ENCODE measurements at regions not wholly inside any gene's neighbourhood (a gene's known extent, or its start where the extent isn't known, plus 50 kb on each side); places are given as distances from the start of the nearest gene placed in this dataset.
"Not testable (repeated sequence)": the region's sequence is repeated elsewhere in the genome, so short reads cannot be mapped to it uniquely, and the experiment has no call there.

DNA sequence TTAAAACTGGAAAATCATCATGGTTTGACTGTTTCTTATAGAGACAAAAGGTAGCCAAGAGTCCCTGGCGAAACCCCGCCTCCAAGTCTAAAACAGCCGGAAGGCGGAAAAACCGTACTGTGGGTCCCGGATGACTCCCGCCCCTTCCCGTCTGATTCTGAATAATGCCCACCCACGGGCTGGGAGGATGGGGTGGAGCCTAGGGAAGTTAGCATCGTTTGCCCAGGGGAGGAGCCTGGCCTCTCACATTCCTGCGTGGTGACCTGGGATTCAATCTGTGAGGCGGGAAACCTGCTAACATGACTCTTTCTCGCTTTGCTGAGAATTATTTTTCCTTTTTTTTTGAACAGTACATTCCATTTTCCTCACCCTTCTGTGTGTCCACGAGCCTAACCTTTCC lies 124.9 kb downstream of the KCNK1 start:
- TF ChIP-seq, protein P1, sequence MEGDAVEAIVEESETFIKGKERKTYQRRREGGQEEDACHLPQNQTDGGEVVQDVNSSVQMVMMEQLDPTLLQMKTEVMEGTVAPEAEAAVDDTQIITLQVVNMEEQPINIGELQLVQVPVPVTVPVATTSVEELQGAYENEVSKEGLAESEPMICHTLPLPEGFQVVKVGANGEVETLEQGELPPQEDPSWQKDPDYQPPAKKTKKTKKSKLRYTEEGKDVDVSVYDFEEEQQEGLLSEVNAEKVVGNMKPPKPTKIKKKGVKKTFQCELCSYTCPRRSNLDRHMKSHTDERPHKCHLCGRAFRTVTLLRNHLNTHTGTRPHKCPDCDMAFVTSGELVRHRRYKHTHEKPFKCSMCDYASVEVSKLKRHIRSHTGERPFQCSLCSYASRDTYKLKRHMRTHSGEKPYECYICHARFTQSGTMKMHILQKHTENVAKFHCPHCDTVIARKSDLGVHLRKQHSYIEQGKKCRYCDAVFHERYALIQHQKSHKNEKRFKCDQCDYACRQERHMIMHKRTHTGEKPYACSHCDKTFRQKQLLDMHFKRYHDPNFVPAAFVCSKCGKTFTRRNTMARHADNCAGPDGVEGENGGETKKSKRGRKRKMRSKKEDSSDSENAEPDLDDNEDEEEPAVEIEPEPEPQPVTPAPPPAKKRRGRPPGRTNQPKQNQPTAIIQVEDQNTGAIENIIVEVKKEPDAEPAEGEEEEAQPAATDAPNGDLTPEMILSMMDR (IDR thresholded peaks at IDR 0.05): no peak
- TF ChIP-seq EZH2phosphoT487 (IDR thresholded peaks at IDR 0.05) (no peak), EZH2 (IDR thresholded peaks at IDR 0.05) (no peak)
- H3K4me1 Mint-ChIP-seq: no peaks in the 10 kb centered on the region
- no peaks in the 10 kb centered on the region for H3K27me3 ChIP-seq

DNA sequence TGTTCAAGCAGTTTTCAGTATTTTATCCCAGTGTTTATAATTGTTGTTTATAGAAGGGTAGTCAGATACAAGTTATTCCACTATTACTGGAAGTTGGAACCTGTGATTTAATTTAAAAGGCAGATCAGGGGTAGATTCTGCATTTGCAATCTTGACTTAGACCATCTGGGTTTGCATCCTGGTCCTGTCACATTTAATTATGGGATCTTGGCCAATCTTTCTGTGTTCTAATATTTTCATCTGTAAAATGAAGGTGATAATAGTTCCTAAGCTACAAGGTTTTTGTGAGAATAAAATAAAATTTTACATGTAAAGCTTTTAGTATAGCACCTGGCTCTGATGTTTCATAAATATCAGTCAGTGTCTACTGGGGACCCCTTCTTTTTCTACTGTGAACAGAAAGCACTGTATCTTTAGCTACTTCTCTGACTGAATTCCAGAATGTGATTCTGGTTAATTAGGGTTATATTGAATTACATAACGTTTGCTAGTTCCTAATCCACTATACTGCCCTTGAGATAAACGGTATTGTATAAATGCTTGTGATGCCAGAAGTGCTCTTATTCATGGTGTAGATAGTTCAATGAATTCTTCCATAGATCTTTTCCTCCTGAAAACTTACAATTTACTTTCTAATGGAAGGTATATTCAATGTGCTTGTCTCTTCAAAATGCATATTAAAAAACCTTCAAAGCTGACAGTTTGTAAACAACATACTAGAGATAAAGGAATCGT lies 131.0 kb downstream of the KCNK1 start:
- Mint-ChIP-seq H3K4me3 (no peak overlapping the region), H3K4me1 (no peaks in the 10 kb centered on the region), H3K36me3 (no peaks in the 10 kb centered on the region), H3K27me3 (ENCODE audit: insufficient read depth, low read depth) (no peaks in the 10 kb centered on the region), H3K27ac (no peak overlapping the region), H3K9me3 (no peaks in the 10 kb centered on the region)
- no peaks in the 10 kb centered on the region for H3K4me1 ChIP-seq
- H3K4me2 ChIP-seq: no peak overlapping the region
- no peak overlapping the region for H3K27ac ChIP-seq
- no peaks in the 10 kb centered on the region for H4K20me1 ChIP-seq (ENCODE audit: low read depth)
- no peak overlapping the region for H3K9ac ChIP-seq
- no peak for DNase-seq (ENCODE audit: low spot score)
- H3K79me2 ChIP-seq (ENCODE audit: low read depth): no peaks in the 10 kb centered on the region
- H3K36me3 ChIP-seq: no peaks in the 10 kb centered on the region
- H3K4me3 ChIP-seq: no peak overlapping the region
- no peaks in the 10 kb centered on the region for H3K27me3 ChIP-seq
- no peaks in the 10 kb centered on the region for H3K9me3 ChIP-seq (ENCODE audit: low read depth)
- H3F3A ChIP-seq (ENCODE audit: low read depth): no peaks in the 10 kb centered on the region
- no peak overlapping the region for H2AFZ ChIP-seq (replicated peaks)
- no peak for TF ChIP-seq EZH2phosphoT487 (IDR thresholded peaks at IDR 0.05)

More for the DNA sequence above, 124.9 kb downstream of the KCNK1 start:
- peaks cover 4% of the 10 kb centered on the region for H3K27me3 Mint-ChIP-seq (ENCODE audit: insufficient read depth, low read depth)
- H4K20me1 ChIP-seq (ENCODE audit: low read depth): no peaks in the 10 kb centered on the region
- H3K36me3 ChIP-seq: no peaks in the 10 kb centered on the region
- no peaks in the 10 kb centered on the region for H3K79me2 ChIP-seq (ENCODE audit: low read depth)
- no peak overlapping the region for H3K27ac Mint-ChIP-seq
- no peak overlapping the region for H3K4me3 Mint-ChIP-seq
- DNase-seq (ENCODE audit: low spot score): no peak
- H2AFZ ChIP-seq (replicated peaks): no peak overlapping the region
- no peak overlapping the region for H3K4me3 ChIP-seq
- H3K36me3 Mint-ChIP-seq: no peaks in the 10 kb centered on the region
- H3K4me2 ChIP-seq: no peak overlapping the region
- peaks cover 4% of the 10 kb centered on the region for H3K9me3 Mint-ChIP-seq
- H3K9ac ChIP-seq: no peak overlapping the region
- no peaks in the 10 kb centered on the region for H3K9me3 ChIP-seq (ENCODE audit: low read depth)
- H3K4me1 ChIP-seq: no peaks in the 10 kb centered on the region
- no peak overlapping the region for H3K27ac ChIP-seq
- H3F3A ChIP-seq (ENCODE audit: low read depth): no peaks in the 10 kb centered on the region

DNA sequence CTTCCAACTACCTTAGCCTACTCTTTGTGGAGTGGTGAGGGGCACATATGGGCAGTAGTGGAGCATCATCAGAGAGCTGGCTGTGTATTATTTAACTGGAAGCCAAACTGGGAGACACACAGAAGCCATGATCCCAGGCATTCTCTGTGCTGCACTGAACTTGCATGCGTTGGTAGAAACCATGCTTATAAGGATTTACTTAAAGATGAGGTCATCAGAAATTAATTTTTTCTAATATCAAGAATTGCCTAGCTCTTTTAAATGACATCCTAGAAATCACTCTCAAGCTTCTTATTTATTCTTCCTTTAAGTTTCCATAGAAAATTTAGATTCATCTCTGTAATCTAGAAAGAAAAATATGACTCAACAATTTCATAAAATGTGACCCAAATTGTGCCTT lies 136.2 kb downstream of the KCNK1 start:
- no peaks in the 10 kb centered on the region for H3K27me3 ChIP-seq
- Mint-ChIP-seq H3K9me3 (no peaks in the 10 kb centered on the region), H3K27me3 (ENCODE audit: insufficient read depth, low read depth) (no peaks in the 10 kb centered on the region), H3K27ac (no peak overlapping the region), H3K36me3 (no peaks in the 10 kb centered on the region), H3K4me3 (no peak overlapping the region), H3K4me1 (peaks cover 3% of the 10 kb centered on the region)
- no peak overlapping the region for H3K27ac ChIP-seq
- no peaks in the 10 kb centered on the region for H3K79me2 ChIP-seq (ENCODE audit: low read depth)
- H4K20me1 ChIP-seq (ENCODE audit: low read depth): no peaks in the 10 kb centered on the region
- H2AFZ ChIP-seq (replicated peaks): no peak overlapping the region
- TF ChIP-seq, protein P1 (IDR thresholded peaks at IDR 0.05): no peak
- TF ChIP-seq EZH2phosphoT487 (IDR thresholded peaks at IDR 0.05) (no peak), EZH2 (IDR thresholded peaks at IDR 0.05) (no peak)
- H3F3A ChIP-seq (ENCODE audit: low read depth): no peaks in the 10 kb centered on the region
- no peak for DNase-seq (ENCODE audit: low spot score)
- H3K4me3 ChIP-seq: no peak overlapping the region
- H3K36me3 ChIP-seq: no peaks in the 10 kb centered on the region
- H3K9ac ChIP-seq: no peak overlapping the region
- H3K9me3 ChIP-seq (ENCODE audit: low read depth): no peaks in the 10 kb centered on the region
- H3K4me1 ChIP-seq: no peaks in the 10 kb centered on the region
- no peak overlapping the region for H3K4me2 ChIP-seq

DNA sequence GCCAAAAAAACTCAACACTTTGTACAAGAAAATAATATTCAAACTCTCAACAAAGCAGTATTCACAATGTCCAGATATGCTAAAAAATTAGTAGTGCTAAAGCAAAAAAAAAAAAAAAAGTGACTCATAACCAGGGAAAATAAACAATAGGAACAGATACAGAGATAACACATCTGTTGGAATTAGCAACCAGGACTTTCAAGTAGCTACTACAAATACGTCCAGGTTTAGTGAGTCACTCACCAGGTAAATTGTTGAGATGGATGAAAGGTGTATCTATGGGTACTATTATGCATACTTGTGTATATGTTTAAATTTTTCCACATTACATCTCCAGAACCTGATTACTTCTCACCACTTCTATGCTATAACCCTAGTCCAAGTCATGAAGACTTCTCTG lies 144.8 kb upstream of the SLC35F3 start:
- Mint-ChIP-seq H3K36me3 (no peaks in the 10 kb centered on the region), H3K4me3 (no peak overlapping the region), H3K9me3 (no peaks in the 10 kb centered on the region), H3K4me1 (no peaks in the 10 kb centered on the region), H3K27ac (no peak overlapping the region), H3K27me3 (ENCODE audit: insufficient read depth, low read depth) (no peaks in the 10 kb centered on the region)
- H3F3A ChIP-seq (ENCODE audit: low read depth): no peaks in the 10 kb centered on the region
- no peak overlapping the region for H3K4me3 ChIP-seq
- H2AFZ ChIP-seq (replicated peaks): no peak overlapping the region
- H3K27me3 ChIP-seq: no peaks in the 10 kb centered on the region
- no peak overlapping the region for H3K4me2 ChIP-seq
- no peaks in the 10 kb centered on the region for H3K9me3 ChIP-seq (ENCODE audit: low read depth)
- H3K9ac ChIP-seq: no peak overlapping the region
- no peaks in the 10 kb centered on the region for H3K79me2 ChIP-seq (ENCODE audit: low read depth)
- DNase-seq (ENCODE audit: low spot score): no peak
- no peaks in the 10 kb centered on the region for H3K36me3 ChIP-seq
- H4K20me1 ChIP-seq (ENCODE audit: low read depth): no peaks in the 10 kb centered on the region
- TF ChIP-seq EZH2phosphoT487 (IDR thresholded peaks at IDR 0.05) (no peak), EZH2 (IDR thresholded peaks at IDR 0.05) (no peak)
- H3K4me1 ChIP-seq: no peaks in the 10 kb centered on the region
- H3K27ac ChIP-seq: no peak overlapping the region

DNA sequence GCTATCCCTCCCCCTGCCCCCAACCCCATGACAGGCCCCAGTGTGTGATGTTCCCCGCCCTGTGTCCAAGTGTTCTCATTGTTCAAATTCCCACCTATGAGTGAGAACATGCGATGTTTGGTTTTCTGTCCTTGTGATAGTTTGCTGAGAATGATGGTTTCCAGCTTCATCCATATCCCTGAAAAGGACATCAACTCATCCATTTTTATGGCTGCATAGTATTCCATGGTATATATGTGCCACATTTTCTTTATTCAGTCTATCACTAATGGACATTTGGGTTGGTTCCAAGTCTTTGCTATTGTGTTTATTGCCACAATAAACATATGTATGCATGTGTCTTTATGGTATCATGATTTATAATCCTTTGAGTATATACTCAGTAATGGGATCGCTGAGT lies 140.2 kb upstream of the SLC35F3 start:
- H3K36me3 ChIP-seq; H3K27ac ChIP-seq; H3K36me3 Mint-ChIP-seq; H3K4me3 ChIP-seq; DNase-seq (ENCODE audit: low spot score); H4K20me1 ChIP-seq (ENCODE audit: low read depth); H3K4me1 Mint-ChIP-seq; H3K9me3 Mint-ChIP-seq; H3K27ac Mint-ChIP-seq; H3K27me3 ChIP-seq; H3K4me2 ChIP-seq; H3K79me2 ChIP-seq (ENCODE audit: low read depth); H3K4me3 Mint-ChIP-seq; H3K9ac ChIP-seq; H2AFZ ChIP-seq (replicated peaks); H3K4me1 ChIP-seq; H3K27me3 Mint-ChIP-seq (ENCODE audit: insufficient read depth, low read depth); H3F3A ChIP-seq (ENCODE audit: low read depth); H3K9me3 ChIP-seq (ENCODE audit: low read depth): not testable (repeated sequence)

Data from neural progenitor cell (in vitro differentiated cells).